ENCODE measurements at regions not wholly inside any gene's neighbourhood (a gene's known extent, or its start where the extent isn't known, plus 50 kb on each side); places are given as distances from the start of the nearest gene placed in this dataset.

DNA sequence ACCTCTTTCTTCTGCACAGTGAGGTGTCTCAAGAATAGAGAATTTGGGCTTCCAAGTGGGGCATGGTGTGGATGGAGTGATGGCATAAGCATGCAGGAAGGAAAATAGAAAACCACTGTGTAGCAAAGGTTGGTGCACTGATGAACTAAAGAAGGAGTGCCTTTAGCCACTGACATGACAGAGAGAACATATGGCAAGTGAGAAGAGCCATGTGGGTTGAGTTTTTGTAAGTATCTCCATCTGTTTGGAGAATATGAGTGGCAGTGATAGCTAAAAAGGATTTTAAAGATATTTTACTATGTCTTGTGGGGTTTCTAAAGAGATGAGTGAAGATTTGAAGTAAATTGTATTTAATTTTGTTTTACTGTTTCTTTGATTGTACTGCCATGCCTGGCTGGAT is 160.5 kb upstream of the GRIK2 start:
- no peak for TF ChIP-seq MAFK (conservative IDR thresholded peaks at IDR 0.05 in 1 of 2, IDR thresholded peaks at IDR 0.05 in 1 of 2; ENCODE audit: low read length in 2 of 2)
- TF ChIP-seq JUNB (CRISPR knock-in tag; IDR thresholded peaks at IDR 0.05; ENCODE audit: borderline replicate concordance) = no peak
- TF ChIP-seq, protein P1, sequence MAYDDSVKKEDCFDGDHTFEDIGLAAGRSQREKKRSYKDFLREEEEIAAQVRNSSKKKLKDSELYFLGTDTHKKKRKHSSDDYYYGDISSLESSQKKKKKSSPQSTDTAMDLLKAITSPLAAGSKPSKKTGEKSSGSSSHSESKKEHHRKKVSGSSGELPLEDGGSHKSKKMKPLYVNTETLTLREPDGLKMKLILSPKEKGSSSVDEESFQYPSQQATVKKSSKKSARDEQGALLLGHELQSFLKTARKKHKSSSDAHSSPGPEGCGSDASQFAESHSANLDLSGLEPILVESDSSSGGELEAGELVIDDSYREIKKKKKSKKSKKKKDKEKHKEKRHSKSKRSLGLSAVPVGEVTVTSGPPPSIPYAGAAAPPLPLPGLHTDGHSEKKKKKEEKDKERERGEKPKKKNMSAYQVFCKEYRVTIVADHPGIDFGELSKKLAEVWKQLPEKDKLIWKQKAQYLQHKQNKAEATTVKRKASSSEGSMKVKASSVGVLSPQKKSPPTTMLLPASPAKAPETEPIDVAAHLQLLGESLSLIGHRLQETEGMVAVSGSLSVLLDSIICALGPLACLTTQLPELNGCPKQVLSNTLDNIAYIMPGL (CRISPR knock-in tag; IDR thresholded peaks at IDR 0.05; ENCODE audit: borderline replicate concordance in 1 of 2, low read depth in 1 of 2) = no peak
- no peak for TF ChIP-seq JARID2 (CRISPR knock-in tag; IDR thresholded peaks at IDR 0.05; ENCODE audit: insufficient replicate concordance)
- TF ChIP-seq, protein P2, sequence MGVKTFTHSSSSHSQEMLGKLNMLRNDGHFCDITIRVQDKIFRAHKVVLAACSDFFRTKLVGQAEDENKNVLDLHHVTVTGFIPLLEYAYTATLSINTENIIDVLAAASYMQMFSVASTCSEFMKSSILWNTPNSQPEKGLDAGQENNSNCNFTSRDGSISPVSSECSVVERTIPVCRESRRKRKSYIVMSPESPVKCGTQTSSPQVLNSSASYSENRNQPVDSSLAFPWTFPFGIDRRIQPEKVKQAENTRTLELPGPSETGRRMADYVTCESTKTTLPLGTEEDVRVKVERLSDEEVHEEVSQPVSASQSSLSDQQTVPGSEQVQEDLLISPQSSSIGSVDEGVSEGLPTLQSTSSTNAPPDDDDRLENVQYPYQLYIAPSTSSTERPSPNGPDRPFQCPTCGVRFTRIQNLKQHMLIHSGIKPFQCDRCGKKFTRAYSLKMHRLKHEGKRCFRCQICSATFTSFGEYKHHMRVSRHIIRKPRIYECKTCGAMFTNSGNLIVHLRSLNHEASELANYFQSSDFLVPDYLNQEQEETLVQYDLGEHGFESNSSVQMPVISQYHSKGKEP (CRISPR knock-in tag; IDR thresholded peaks at IDR 0.05) = no peak
- no peak for TF ChIP-seq TARDBP (CRISPR knock-in tag; IDR thresholded peaks at IDR 0.05)
- TF ChIP-seq THYN1 (CRISPR knock-in tag; IDR thresholded peaks at IDR 0.05; ENCODE audit: borderline replicate concordance, low read depth) = no peak
- no peak for TF ChIP-seq EEA1 (CRISPR knock-in tag; IDR thresholded peaks at IDR 0.05; ENCODE audit: borderline replicate concordance)
- TF ChIP-seq, protein P3, sequence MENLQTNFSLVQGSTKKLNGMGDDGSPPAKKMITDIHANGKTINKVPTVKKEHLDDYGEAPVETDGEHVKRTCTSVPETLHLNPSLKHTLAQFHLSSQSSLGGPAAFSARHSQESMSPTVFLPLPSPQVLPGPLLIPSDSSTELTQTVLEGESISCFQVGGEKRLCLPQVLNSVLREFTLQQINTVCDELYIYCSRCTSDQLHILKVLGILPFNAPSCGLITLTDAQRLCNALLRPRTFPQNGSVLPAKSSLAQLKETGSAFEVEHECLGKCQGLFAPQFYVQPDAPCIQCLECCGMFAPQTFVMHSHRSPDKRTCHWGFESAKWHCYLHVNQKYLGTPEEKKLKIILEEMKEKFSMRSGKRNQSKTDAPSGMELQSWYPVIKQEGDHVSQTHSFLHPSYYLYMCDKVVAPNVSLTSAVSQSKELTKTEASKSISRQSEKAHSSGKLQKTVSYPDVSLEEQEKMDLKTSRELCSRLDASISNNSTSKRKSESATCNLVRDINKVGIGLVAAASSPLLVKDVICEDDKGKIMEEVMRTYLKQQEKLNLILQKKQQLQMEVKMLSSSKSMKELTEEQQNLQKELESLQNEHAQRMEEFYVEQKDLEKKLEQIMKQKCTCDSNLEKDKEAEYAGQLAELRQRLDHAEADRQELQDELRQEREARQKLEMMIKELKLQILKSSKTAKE (CRISPR knock-in tag; IDR thresholded peaks at IDR 0.05; ENCODE audit: borderline replicate concordance) = no peak
- TF ChIP-seq EP300 (IDR thresholded peaks at IDR 0.05; ENCODE audit: low read depth in 2 of 2, low read length in 2 of 2) = no peak
- TF ChIP-seq EP300 (CRISPR knock-in tag; IDR thresholded peaks at IDR 0.05; ENCODE audit: borderline replicate concordance) = no peak
- no peak for TF ChIP-seq ZNF788 (CRISPR knock-in tag; IDR thresholded peaks at IDR 0.05; ENCODE audit: borderline replicate concordance)
- TF ChIP-seq, protein P4, sequence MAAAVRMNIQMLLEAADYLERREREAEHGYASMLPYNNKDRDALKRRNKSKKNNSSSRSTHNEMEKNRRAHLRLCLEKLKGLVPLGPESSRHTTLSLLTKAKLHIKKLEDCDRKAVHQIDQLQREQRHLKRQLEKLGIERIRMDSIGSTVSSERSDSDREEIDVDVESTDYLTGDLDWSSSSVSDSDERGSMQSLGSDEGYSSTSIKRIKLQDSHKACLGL (CRISPR knock-in tag; IDR thresholded peaks at IDR 0.05) = no peak
